Activated CD8-positive, alpha-beta memory T cell treated with anti-CD3 and anti-CD28 coated beads for 36 hours (primary cell): ENCODE measurements at regions not wholly inside any gene's neighbourhood (a gene's known extent, or its start where the extent isn't known, plus 50 kb on each side); places are given as distances from the start of the nearest gene placed in this dataset.

Experiments
- CTCF ChIA-PET: fragments of 350-600 bp; sonication (Branson Sonifier 250); formaldehyde crosslinking; loops from one replicate; lab custom pipeline; 2021; ENCODE audit warnings: antibody characterized with exemption; lab: Charles Lee
- POLR2A ChIA-PET: fragments of 350-600 bp; sonication (Branson Sonifier 250); formaldehyde crosslinking; loops from one replicate; lab custom pipeline; 2021; ENCODE audit warnings: antibody characterized with exemption; lab: Charles Lee

- POLR2A ChIA-PET: no interaction called here
- CTCF ChIA-PET: interaction anchor here (0.9 kb wide), 1 partner anchor 65 kb away, joined by 3 read pairs; no protein-coding TSS in a partner anchor
Measured at GRCh38 chr6:54440549-54440948, 132.3 kb downstream of the TINAG start.

DNA sequence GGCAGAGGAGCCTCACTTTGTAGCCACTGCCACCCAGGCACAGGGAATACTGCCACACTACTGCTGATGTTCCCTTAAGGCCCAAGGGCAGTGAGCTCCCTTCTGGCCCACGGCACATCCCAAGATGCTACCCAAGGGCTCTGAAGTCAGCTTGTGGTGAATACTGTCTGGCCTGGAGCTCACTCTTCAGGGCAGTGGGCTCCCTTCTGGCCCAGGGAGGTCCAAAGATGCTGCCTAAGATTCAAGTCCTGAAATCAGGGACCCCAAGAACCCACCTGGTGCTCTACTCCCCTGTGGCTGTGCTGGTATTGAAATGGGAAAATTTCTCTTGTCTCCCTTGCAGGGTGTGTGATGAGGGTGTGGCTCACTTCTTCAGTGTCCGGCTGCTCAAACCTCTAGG, 132.8 kb downstream of the TINAG start:
- POLR2A ChIA-PET: no interaction called here
- CTCF ChIA-PET: interaction anchor here (0.9 kb wide), 1 partner anchor 64 kb away, joined by 3 read pairs; no protein-coding TSS in a partner anchor

DNA sequence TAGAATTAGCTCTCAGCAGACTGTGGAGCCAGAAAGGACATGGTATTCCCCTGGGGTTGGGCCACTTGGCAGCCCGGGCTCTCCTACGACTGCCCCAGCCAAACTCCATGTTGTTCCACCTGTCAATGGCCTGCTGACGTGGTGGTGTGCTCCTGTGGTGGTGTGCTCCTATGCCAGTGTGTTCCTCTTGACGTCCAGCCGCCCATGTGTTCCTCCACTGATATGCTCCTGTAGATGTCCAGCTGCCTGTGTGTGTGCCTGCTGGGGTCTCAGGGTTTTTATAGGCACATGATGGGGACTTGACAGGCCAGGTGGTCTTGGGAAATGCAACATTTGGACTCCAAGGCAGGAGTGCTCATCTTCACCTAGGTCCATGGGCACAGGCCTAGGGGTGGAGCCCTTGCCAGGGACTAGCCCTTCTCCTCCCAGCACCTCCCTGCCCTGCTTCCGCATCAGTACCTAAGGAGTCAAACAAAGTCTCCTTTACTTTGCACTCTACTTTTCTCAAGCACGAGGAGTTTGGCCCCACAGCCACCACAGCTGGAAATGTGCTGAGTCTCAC, 133.5 kb downstream of the TINAG start:
- ChIA-PET POLR2A (no interaction called here), CTCF (no interaction called here)

GRCh38 chr6:54445207-54445606, 137.0 kb downstream of the TINAG start:
- CTCF ChIA-PET: no interaction called here
- POLR2A ChIA-PET: no interaction called here

DNA sequence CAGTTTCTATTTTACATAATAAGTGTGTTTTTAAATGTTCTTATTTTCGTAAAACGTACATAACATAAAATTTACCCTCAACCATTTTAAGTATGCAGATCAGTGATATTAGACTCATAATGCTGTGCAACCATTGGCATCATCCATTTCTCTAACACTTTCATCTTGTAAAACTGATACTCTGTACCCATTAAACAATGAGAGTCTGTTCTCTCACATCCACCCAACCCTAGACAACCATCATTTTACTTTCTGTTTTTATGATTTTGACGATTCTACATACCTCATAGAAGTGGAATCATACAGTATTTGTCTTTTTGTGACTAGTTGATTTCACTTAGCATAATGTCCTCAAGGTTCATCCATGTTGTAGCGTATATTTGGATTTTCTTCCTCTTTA, 140.4 kb downstream of the TINAG start:
- CTCF ChIA-PET: no interaction called here
- POLR2A ChIA-PET: no interaction called here

- POLR2A ChIA-PET: no interaction called here
- CTCF ChIA-PET: no interaction called here
Measured at GRCh38 chr6:54451516-54451915, 143.3 kb downstream of the TINAG start.

DNA sequence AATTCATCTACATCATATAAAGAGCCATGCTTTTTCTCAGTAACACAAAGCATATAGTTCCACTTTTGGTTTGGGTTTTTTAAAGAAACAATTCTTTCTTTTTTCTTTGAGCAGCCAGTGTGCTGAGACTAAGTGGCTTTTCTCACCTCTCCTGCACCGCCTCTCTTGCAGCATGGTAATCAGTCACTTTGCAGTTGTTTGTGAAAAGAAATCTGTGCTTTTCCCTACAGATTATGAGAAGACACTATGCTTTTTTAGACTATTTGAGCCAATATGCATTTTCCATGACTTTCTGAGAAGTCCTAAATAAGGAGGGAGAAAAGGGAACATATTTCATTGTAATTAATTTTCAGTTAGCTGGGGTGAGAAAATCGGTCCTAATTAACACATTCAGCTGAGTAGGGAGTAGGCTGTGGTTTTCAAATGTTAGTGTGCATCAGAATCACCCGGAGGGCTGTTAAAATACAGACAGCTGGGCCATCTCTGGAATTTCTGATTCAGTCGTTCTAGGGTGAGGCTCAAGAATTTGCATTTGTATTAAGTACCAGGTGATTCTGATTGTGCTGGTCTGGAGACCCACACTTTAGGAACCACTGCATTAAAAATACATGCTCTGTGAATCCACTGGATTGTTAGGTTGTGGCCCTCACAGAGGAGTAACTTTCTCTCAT, 155.2 kb downstream of the TINAG start:
- POLR2A ChIA-PET: no interaction called here

GRCh38 chr6:54465649-54466300, 157.5 kb downstream of the TINAG start:
- POLR2A ChIA-PET: no interaction called here
- CTCF ChIA-PET: no interaction called here

More for the DNA sequence above, 155.2 kb downstream of the TINAG start:
- CTCF ChIA-PET: no interaction called here

- ChIA-PET POLR2A (no interaction called here), CTCF (no interaction called here)
Measured at GRCh38 chr6:54467384-54467783, 159.1 kb downstream of the TINAG start.

- ChIA-PET CTCF (no interaction called here), POLR2A (no interaction called here)
Measured at GRCh38 chr6:54473328-54473727, 165.1 kb downstream of the TINAG start.

DNA sequence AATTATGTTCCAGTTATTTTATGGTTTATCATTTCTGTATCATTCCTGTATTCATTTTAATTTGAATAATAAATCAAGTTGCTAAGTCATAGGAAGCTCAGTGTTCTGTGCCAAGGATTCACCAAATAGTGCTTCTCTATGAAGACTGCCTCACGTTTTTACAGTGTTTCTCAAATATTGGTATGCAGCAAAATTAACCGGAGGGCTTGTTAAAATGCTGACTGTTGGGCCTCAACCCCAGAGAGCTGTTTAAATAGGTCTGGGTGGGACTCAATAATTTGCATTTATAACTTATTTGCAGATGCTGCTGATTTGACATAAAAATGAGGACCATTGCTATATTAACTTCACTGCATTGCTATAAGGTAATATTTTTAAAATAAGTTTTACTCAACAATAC, 166.7 kb downstream of the TINAG start:
- POLR2A ChIA-PET: no interaction called here
- CTCF ChIA-PET: no interaction called here

- ChIA-PET CTCF (no interaction called here), POLR2A (no interaction called here)
Measured at GRCh38 chr6:54481091-54481490, 172.8 kb downstream of the TINAG start.

DNA sequence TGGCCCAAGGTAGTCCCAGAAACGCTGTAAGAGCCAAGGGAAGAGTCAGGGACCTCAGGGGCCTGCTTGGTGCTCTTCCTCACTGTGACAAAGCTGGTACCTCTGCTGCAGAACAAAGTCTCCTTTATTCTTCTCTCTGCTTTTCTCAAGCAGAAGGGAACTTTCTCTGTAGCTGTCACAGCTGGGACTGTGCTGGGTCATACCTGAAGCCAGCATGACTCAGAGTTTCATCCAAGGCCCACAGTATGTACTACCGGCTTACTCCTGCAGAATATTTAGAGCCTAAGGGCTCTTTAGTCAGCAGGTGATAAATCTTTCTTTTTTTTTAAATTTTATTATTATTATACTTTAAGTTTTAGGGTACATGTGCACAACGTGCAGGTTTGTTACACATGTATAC, 183.2 kb downstream of the TINAG start:
- ChIA-PET POLR2A (no interaction called here), CTCF (no interaction called here)

- ChIA-PET POLR2A (no interaction called here), CTCF (no interaction called here)
Measured at GRCh38 chr6:54493138-54493537, 184.9 kb downstream of the TINAG start.

- ChIA-PET CTCF (no interaction called here), POLR2A (no interaction called here)
Measured at GRCh38 chr6:54503144-54503543, 194.9 kb downstream of the TINAG start.

- ChIA-PET POLR2A (no interaction called here), CTCF (no interaction called here)
Measured at GRCh38 chr6:54515013-54515412, 206.8 kb downstream of the TINAG start.

DNA sequence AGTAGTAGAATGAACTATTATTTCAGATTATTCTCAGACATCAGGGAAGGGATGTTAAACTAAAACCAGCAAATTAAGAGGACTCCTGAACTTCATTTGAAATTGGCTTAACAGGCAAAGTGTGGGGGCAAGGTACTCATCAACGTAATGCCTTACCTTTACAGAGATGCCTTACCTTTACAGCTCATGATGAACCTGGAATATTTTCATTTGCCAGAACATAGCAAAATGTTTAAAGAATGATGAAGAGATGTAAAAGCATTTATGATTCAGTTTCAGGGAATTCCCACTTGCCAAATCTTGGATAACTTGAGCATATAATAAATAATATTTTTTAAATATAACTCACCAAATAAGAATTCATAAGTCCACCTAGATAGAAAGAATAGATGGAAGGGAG, 207.5 kb downstream of the TINAG start:
- ChIA-PET POLR2A (no interaction called here), CTCF (no interaction called here)

GRCh38 chr6:54516321-54516720, 208.1 kb downstream of the TINAG start:
- ChIA-PET POLR2A (no interaction called here), CTCF (no interaction called here)

DNA sequence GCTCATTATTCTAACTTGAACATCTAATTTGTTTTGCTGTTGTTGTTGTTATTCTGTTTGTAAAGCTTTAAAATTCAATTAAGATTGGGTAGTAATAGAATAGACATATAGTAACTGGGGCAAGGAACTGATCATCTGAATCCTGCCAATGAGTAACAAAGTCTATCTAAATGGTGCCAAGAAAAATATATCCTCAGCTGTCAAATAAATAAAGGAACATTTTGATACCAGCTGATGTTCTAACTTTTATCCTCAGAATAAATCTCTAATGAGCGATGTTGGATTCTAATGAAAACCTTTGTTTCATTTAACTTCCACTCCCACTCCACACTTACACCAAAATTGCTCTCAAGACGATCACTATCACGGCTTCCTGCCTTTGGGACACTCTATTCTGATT, 210.9 kb downstream of the TINAG start:
- CTCF ChIA-PET: no interaction called here
- POLR2A ChIA-PET: no interaction called here

GRCh38 chr6:54525731-54526130, 217.5 kb downstream of the TINAG start:
- ChIA-PET POLR2A (no interaction called here), CTCF (no interaction called here)

DNA sequence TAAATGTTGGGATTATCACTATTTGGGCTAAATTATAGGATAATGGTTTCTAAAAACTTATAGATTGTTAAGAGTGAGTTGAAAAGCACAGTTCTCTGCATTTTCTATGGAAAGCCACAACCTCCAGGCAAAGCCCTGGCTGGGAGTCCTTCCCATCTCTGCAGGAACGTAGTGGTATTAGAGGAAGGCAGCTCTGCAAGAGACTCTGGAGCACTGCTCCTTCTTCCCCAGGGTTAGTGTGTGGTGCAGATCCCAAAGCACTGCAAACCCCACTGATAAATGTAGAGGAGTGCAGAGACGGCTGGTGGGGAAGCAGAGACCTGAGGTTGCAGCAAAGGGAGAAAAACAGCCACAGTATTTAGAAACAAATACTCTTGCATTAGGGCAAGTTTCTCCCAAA, 225.3 kb downstream of the TINAG start:
- ChIA-PET CTCF (no interaction called here), POLR2A (no interaction called here)
